ENCODE measurements at regions not wholly inside any gene's neighbourhood (a gene's known extent, or its start where the extent isn't known, plus 50 kb on each side); places are given as distances from the start of the nearest gene placed in this dataset.
"Not testable (repeated sequence)": the region's sequence is repeated elsewhere in the genome, so short reads cannot be mapped to it uniquely, and the experiment has no call there.

GRCh38 chr13:99727651-99728050 lies 226.4 kb downstream of the TM9SF2 start:
- not testable (repeated sequence) for H3K9me3 ChIP-seq (ENCODE audit: low read length); H3K4me1 ChIP-seq (ENCODE audit: insufficient read depth, low read length); H3K27ac ChIP-seq (ENCODE audit: low read depth, low read length); H3K36me3 ChIP-seq (ENCODE audit: insufficient read depth, low read length); H3K9ac ChIP-seq (ENCODE audit: low read length); H3K27me3 ChIP-seq (ENCODE audit: control insufficient read depth in 1 of 2, insufficient read depth in 2 of 2, low read length in 2 of 2); H3K4me3 ChIP-seq (ENCODE audit: low read depth in 1 of 2, low read length in 2 of 2)

- H3K36me3 ChIP-seq (ENCODE audit: insufficient read depth, low read length), result no peaks in the 10 kb centered on the region
- no peak overlapping the region for H3K4me3 ChIP-seq (ENCODE audit: low read depth in 1 of 2, low read length in 2 of 2)
- H3K9me3 ChIP-seq (ENCODE audit: low read length), result no peaks in the 10 kb centered on the region
- H3K9ac ChIP-seq (ENCODE audit: low read length), result no peak overlapping the region
- no peak overlapping the region for H3K27ac ChIP-seq (ENCODE audit: low read depth, low read length)
- no peaks in the 10 kb centered on the region for H3K4me1 ChIP-seq (ENCODE audit: insufficient read depth, low read length)
- H3K27me3 ChIP-seq (ENCODE audit: control insufficient read depth in 1 of 2, insufficient read depth in 2 of 2, low read length in 2 of 2), result no peaks in the 10 kb centered on the region
These were observed 225.1 kb downstream of the TM9SF2 start for GRCh38 chr13:99726282-99726894.

- H3K9me3 ChIP-seq (ENCODE audit: low read length), result no peaks in the 10 kb centered on the region
These were observed 224.4 kb downstream of the TM9SF2 start for GRCh38 chr13:99725644-99726043.

GRCh38 chr13:99724633-99725517 lies 223.6 kb downstream of the TM9SF2 start:
- H3K36me3 ChIP-seq (ENCODE audit: insufficient read depth, low read length), result no peaks in the 10 kb centered on the region
- no peak overlapping the region for H3K9ac ChIP-seq (ENCODE audit: low read length)
- no peaks in the 10 kb centered on the region for H3K9me3 ChIP-seq (ENCODE audit: low read length)
- H3K27me3 ChIP-seq (ENCODE audit: control insufficient read depth in 1 of 2, insufficient read depth in 2 of 2, low read length in 2 of 2), result no peaks in the 10 kb centered on the region
- no peak overlapping the region for H3K4me3 ChIP-seq (ENCODE audit: low read depth in 1 of 2, low read length in 2 of 2)
- H3K4me1 ChIP-seq (ENCODE audit: insufficient read depth, low read length), result no peaks in the 10 kb centered on the region
- no peak overlapping the region for H3K27ac ChIP-seq (ENCODE audit: low read depth, low read length)

More at GRCh38 chr13:99725644-99726043, 224.4 kb downstream of the TM9SF2 start:
- Histone ChIP-seq H3K27me3 (ENCODE audit: control insufficient read depth in 1 of 2, insufficient read depth in 2 of 2, low read length in 2 of 2) (no peaks in the 10 kb centered on the region), H3K36me3 (ENCODE audit: insufficient read depth, low read length) (no peaks in the 10 kb centered on the region), H3K9ac (ENCODE audit: low read length) (no peak overlapping the region), H3K4me1 (ENCODE audit: insufficient read depth, low read length) (no peaks in the 10 kb centered on the region), H3K4me3 (ENCODE audit: low read depth in 1 of 2, low read length in 2 of 2) (no peak overlapping the region), H3K27ac (ENCODE audit: low read depth, low read length) (no peak overlapping the region)

- H3K27me3 ChIP-seq (ENCODE audit: control insufficient read depth in 1 of 2, insufficient read depth in 2 of 2, low read length in 2 of 2), result no peaks in the 10 kb centered on the region
- H3K9me3 ChIP-seq (ENCODE audit: low read length), result no peaks in the 10 kb centered on the region
- H3K4me3 ChIP-seq (ENCODE audit: low read depth in 1 of 2, low read length in 2 of 2), result no peak overlapping the region
- H3K27ac ChIP-seq (ENCODE audit: low read depth, low read length), result no peak overlapping the region
- no peaks in the 10 kb centered on the region for H3K36me3 ChIP-seq (ENCODE audit: insufficient read depth, low read length)
- H3K4me1 ChIP-seq (ENCODE audit: insufficient read depth, low read length), result no peaks in the 10 kb centered on the region
- no peak overlapping the region for H3K9ac ChIP-seq (ENCODE audit: low read length)
These were observed 222.6 kb downstream of the TM9SF2 start for GRCh38 chr13:99723878-99724277.

GRCh38 chr13:99722931-99723330 lies 221.7 kb downstream of the TM9SF2 start:
- Histone ChIP-seq H3K9me3 (ENCODE audit: low read length) (no peaks in the 10 kb centered on the region), H3K36me3 (ENCODE audit: insufficient read depth, low read length) (no peaks in the 10 kb centered on the region), H3K27ac (ENCODE audit: low read depth, low read length) (no peak overlapping the region), H3K4me3 (ENCODE audit: low read depth in 1 of 2, low read length in 2 of 2) (no peak overlapping the region), H3K4me1 (ENCODE audit: insufficient read depth, low read length) (no peaks in the 10 kb centered on the region), H3K9ac (ENCODE audit: low read length) (no peak overlapping the region), H3K27me3 (ENCODE audit: control insufficient read depth in 1 of 2, insufficient read depth in 2 of 2, low read length in 2 of 2) (no peaks in the 10 kb centered on the region)

DNA sequence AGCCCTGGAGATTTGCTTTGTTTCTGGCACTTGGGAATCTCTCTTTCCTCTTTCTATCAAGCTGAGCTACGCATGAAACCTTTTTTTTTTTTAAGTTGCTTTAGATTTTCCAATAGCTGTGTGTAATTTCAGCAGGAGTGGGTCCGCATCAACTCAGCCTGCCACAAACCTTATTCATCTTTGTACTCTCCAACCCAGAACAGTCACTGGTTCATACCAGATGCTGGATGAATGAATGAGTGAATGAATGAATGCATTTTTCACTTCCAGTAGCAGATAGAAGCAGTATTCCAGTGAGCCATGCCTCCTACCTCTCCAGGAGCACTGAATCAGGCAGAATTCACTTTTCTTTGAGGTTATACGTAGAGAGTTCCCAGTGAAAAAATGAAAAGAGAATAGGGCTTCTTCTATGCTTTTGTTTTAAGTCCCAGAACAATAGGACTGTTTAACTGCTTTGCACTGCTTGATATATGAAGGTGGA lies 221.1 kb downstream of the TM9SF2 start:
- no peaks in the 10 kb centered on the region for H3K27me3 ChIP-seq (ENCODE audit: control insufficient read depth in 1 of 2, insufficient read depth in 2 of 2, low read length in 2 of 2)
- H3K9me3 ChIP-seq (ENCODE audit: low read length), result no peaks in the 10 kb centered on the region
- H3K27ac ChIP-seq (ENCODE audit: low read depth, low read length), result no peak overlapping the region
- H3K9ac ChIP-seq (ENCODE audit: low read length), result no peak overlapping the region
- no peaks in the 10 kb centered on the region for H3K4me1 ChIP-seq (ENCODE audit: insufficient read depth, low read length)
- H3K4me3 ChIP-seq (ENCODE audit: low read depth in 1 of 2, low read length in 2 of 2), result no peak overlapping the region
- no peaks in the 10 kb centered on the region for H3K36me3 ChIP-seq (ENCODE audit: insufficient read depth, low read length)

DNA sequence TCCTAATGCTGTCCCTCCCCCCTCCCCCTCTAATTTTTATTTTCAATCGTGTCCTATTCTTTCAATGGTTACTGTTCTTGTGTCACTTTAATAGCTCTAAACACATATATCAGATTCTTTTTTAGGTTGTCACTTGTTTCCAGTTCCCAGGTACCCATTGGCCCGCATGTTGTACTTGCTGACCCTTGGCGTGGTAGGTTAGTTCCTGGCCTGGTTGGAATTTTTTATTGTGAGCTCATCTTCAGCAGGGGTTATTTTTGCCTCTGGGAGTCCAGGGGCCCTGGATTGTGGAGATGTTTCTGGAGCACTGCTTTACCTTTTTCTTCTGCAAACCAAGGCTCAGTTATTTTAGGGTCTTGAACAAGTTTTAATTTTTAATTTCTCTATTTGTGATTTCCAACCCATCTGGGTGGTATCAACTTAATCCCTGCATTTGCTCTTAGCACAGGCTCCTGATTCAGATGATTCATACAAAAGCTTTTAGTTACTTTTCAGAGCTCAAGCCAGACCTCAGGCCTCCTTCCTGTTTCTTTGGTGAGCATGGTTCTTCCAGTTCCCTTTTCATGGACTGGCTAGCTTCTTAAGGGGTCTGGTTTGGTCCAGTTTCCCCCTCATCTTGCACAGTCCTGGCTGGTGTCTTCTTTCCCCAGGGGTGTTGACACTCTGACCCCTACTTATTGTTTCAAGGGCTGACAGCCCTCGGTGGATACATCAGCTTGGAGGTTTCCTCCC lies 220.5 kb downstream of the TM9SF2 start:
- Histone ChIP-seq H3K36me3 (ENCODE audit: insufficient read depth, low read length) (no peaks in the 10 kb centered on the region), H3K9me3 (ENCODE audit: low read length) (no peaks in the 10 kb centered on the region), H3K27ac (ENCODE audit: low read depth, low read length) (no peak overlapping the region), H3K4me1 (ENCODE audit: insufficient read depth, low read length) (no peaks in the 10 kb centered on the region), H3K4me3 (ENCODE audit: low read depth in 1 of 2, low read length in 2 of 2) (no peak overlapping the region), H3K27me3 (ENCODE audit: control insufficient read depth in 1 of 2, insufficient read depth in 2 of 2, low read length in 2 of 2) (no peaks in the 10 kb centered on the region), H3K9ac (ENCODE audit: low read length) (no peak overlapping the region)

DNA sequence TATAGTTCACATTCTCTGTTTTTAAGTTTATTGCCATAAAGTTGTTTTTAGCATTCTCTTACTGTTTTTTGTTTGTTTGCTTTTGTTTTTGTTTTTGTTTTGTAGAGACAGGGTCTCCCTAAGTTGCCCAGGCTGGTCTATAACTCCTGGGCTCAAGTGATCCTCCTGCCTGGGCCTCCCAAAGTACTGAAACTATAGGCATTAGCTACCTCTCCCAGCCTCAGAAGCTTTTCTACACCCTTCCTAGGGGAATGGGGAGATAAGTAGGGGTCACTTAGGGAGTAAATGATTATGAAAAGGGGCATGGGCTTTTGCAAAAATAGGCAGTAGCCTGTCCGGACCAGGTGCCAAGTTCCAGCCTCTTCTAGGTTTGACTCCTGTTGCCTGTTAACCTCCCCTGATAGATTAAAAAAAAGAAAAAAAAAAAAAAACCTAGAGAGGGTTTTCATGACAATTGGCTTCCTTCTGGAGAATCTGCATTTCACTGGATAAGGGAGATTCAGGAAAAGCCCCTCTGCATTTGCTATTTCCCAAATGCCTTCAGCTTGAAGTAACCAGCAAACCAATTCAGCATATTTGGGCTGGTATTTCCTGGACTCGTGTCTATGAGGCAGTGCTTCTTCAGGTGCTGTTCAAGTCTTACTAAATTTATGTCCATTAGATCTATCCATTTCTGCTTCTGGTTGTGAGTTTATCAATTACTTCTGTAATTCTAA lies 216.8 kb downstream of the TM9SF2 start:
- Histone ChIP-seq H3K27me3 (ENCODE audit: control insufficient read depth in 1 of 2, insufficient read depth in 2 of 2, low read length in 2 of 2) (no peaks in the 10 kb centered on the region), H3K36me3 (ENCODE audit: insufficient read depth, low read length) (no peaks in the 10 kb centered on the region), H3K4me3 (ENCODE audit: low read depth in 1 of 2, low read length in 2 of 2) (no peak overlapping the region), H3K9me3 (ENCODE audit: low read length) (no peaks in the 10 kb centered on the region), H3K9ac (ENCODE audit: low read length) (no peak overlapping the region), H3K27ac (ENCODE audit: low read depth, low read length) (no peak overlapping the region), H3K4me1 (ENCODE audit: insufficient read depth, low read length) (no peaks in the 10 kb centered on the region)

DNA sequence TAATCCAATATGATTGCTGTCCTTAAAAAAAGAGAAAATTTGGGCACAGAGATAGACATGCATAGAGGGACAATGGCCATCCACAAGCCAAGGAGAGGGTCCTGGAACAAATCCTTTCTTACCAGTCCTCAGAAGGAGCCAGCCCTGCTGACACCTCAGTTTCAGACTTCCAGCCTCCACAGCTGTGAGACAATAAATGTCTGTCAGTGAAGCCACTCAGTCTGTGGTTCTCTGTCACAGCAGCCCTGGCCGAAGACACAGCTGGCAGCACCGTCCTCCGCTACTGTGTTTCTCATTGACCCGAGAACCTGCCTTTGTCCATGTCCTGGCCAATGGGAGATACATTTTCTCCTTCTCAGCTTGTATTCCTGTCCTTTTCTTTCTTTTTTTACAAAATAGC lies 207.9 kb downstream of the TM9SF2 start:
- Histone ChIP-seq H3K9ac (ENCODE audit: low read length) (no peak overlapping the region), H3K27me3 (ENCODE audit: control insufficient read depth in 1 of 2, insufficient read depth in 2 of 2, low read length in 2 of 2) (no peaks in the 10 kb centered on the region), H3K36me3 (ENCODE audit: insufficient read depth, low read length) (no peaks in the 10 kb centered on the region), H3K9me3 (ENCODE audit: low read length) (no peaks in the 10 kb centered on the region), H3K27ac (ENCODE audit: low read depth, low read length) (no peak overlapping the region), H3K4me3 (ENCODE audit: low read depth in 1 of 2, low read length in 2 of 2) (no peak overlapping the region), H3K4me1 (ENCODE audit: insufficient read depth, low read length) (no peaks in the 10 kb centered on the region)

- Histone ChIP-seq H3K27ac (ENCODE audit: low read depth, low read length) (no peak overlapping the region), H3K4me3 (ENCODE audit: low read depth in 1 of 2, low read length in 2 of 2) (no peak overlapping the region), H3K9me3 (ENCODE audit: low read length) (no peaks in the 10 kb centered on the region), H3K9ac (ENCODE audit: low read length) (no peak overlapping the region), H3K36me3 (ENCODE audit: insufficient read depth, low read length) (no peaks in the 10 kb centered on the region), H3K4me1 (ENCODE audit: insufficient read depth, low read length) (no peaks in the 10 kb centered on the region), H3K27me3 (ENCODE audit: control insufficient read depth in 1 of 2, insufficient read depth in 2 of 2, low read length in 2 of 2) (no peaks in the 10 kb centered on the region)
These were observed 203.1 kb downstream of the TM9SF2 start for GRCh38 chr13:99704390-99704789.

All from muscle layer of colon (tissue), 2 donors.